ENCODE measurements at regions not wholly inside any gene's neighbourhood (a gene's known extent, or its start where the extent isn't known, plus 50 kb on each side); places are given as distances from the start of the nearest gene placed in this dataset.

DNA sequence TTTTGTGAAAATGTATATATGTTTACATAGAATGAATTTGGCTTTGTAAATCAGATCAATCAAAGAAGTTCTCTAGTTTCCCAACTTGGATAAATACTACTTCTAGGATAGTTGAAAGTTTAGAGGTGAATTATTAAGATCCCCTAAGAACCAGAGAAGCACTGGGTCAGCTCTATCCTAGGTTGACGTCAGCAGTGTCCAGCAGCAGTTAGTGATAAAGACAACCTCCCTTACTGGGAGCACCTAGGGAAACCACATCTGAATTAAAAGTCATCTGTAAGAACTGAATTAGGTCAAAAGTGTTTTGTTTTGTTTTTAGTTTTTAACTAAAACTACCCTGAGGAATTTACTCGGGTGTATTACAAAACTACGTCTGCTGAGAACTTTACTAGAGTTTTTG lies 178.0 kb downstream of the POLR1F start:
- TF ChIP-seq EZH2 (IDR thresholded peaks at IDR 0.05; ENCODE audit: low read depth, unreplicated experiment) (no peak), JUNB (IDR thresholded peaks at IDR 0.05; ENCODE audit: unreplicated experiment) (no peak), ZNF114 (CRISPR knock-in tag; IDR thresholded peaks at IDR 0.05) (no peak), POLR2AphosphoS5 (IDR thresholded peaks at IDR 0.05; ENCODE audit: low read depth) (no peak), EZH2phosphoT487 (IDR thresholded peaks at IDR 0.05; ENCODE audit: unreplicated experiment) (no peak)
- TF ChIP-seq, protein P1, sequence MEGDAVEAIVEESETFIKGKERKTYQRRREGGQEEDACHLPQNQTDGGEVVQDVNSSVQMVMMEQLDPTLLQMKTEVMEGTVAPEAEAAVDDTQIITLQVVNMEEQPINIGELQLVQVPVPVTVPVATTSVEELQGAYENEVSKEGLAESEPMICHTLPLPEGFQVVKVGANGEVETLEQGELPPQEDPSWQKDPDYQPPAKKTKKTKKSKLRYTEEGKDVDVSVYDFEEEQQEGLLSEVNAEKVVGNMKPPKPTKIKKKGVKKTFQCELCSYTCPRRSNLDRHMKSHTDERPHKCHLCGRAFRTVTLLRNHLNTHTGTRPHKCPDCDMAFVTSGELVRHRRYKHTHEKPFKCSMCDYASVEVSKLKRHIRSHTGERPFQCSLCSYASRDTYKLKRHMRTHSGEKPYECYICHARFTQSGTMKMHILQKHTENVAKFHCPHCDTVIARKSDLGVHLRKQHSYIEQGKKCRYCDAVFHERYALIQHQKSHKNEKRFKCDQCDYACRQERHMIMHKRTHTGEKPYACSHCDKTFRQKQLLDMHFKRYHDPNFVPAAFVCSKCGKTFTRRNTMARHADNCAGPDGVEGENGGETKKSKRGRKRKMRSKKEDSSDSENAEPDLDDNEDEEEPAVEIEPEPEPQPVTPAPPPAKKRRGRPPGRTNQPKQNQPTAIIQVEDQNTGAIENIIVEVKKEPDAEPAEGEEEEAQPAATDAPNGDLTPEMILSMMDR (conservative IDR thresholded peaks at IDR 0.05; ENCODE audit: low read depth in 2 of 2): no peak
- TF ChIP-seq, protein P2, sequence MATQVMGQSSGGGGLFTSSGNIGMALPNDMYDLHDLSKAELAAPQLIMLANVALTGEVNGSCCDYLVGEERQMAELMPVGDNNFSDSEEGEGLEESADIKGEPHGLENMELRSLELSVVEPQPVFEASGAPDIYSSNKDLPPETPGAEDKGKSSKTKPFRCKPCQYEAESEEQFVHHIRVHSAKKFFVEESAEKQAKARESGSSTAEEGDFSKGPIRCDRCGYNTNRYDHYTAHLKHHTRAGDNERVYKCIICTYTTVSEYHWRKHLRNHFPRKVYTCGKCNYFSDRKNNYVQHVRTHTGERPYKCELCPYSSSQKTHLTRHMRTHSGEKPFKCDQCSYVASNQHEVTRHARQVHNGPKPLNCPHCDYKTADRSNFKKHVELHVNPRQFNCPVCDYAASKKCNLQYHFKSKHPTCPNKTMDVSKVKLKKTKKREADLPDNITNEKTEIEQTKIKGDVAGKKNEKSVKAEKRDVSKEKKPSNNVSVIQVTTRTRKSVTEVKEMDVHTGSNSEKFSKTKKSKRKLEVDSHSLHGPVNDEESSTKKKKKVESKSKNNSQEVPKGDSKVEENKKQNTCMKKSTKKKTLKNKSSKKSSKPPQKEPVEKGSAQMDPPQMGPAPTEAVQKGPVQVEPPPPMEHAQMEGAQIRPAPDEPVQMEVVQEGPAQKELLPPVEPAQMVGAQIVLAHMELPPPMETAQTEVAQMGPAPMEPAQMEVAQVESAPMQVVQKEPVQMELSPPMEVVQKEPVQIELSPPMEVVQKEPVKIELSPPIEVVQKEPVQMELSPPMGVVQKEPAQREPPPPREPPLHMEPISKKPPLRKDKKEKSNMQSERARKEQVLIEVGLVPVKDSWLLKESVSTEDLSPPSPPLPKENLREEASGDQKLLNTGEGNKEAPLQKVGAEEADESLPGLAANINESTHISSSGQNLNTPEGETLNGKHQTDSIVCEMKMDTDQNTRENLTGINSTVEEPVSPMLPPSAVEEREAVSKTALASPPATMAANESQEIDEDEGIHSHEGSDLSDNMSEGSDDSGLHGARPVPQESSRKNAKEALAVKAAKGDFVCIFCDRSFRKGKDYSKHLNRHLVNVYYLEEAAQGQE (IDR thresholded peaks at IDR 0.05; ENCODE audit: unreplicated experiment): no peak
